ENCODE measurements at regions not wholly inside any gene's neighbourhood (a gene's known extent, or its start where the extent isn't known, plus 50 kb on each side); places are given as distances from the start of the nearest gene placed in this dataset.

DNA sequence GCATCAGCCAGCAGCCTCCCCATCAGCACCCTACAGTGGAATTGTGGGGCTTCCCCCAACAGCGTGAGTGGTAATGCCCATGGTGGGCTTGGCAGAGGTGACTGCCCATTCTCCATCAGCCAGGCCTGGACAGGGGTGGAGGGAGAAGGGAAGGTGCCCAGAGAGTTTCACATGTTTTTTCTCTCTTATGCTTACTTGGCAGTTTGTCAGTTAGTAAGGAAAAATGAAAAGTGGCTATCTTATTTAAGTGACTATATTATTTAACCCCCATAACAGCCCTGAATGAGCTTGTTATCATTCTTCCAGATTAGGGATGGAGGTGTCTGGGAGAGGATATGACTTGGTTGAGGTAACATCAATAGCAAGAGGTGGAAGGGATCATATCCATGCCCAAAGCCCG lies 921.7 kb downstream of the GRID1 start:
- TF ChIP-seq, protein P1, sequence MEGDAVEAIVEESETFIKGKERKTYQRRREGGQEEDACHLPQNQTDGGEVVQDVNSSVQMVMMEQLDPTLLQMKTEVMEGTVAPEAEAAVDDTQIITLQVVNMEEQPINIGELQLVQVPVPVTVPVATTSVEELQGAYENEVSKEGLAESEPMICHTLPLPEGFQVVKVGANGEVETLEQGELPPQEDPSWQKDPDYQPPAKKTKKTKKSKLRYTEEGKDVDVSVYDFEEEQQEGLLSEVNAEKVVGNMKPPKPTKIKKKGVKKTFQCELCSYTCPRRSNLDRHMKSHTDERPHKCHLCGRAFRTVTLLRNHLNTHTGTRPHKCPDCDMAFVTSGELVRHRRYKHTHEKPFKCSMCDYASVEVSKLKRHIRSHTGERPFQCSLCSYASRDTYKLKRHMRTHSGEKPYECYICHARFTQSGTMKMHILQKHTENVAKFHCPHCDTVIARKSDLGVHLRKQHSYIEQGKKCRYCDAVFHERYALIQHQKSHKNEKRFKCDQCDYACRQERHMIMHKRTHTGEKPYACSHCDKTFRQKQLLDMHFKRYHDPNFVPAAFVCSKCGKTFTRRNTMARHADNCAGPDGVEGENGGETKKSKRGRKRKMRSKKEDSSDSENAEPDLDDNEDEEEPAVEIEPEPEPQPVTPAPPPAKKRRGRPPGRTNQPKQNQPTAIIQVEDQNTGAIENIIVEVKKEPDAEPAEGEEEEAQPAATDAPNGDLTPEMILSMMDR (IDR thresholded peaks at IDR 0.05), result no peak
- TF ChIP-seq POLR2A (IDR thresholded peaks at IDR 0.05; ENCODE audit: low read depth), result no peak
